HS-5 (cell line): ENCODE measurements at regions not wholly inside any gene's neighbourhood (a gene's known extent, or its start where the extent isn't known, plus 50 kb on each side); places are given as distances from the start of the nearest gene placed in this dataset.
"Not testable (repeated sequence)": the region's sequence is repeated elsewhere in the genome, so short reads cannot be mapped to it uniquely, and the experiment has no call there.

Source experiments
- DNase-seq: peaks from one replicate; pipeline ENCODE4 v3.0.0-alpha.2; 2012; ENCODE audit warnings: low read depth

DNA sequence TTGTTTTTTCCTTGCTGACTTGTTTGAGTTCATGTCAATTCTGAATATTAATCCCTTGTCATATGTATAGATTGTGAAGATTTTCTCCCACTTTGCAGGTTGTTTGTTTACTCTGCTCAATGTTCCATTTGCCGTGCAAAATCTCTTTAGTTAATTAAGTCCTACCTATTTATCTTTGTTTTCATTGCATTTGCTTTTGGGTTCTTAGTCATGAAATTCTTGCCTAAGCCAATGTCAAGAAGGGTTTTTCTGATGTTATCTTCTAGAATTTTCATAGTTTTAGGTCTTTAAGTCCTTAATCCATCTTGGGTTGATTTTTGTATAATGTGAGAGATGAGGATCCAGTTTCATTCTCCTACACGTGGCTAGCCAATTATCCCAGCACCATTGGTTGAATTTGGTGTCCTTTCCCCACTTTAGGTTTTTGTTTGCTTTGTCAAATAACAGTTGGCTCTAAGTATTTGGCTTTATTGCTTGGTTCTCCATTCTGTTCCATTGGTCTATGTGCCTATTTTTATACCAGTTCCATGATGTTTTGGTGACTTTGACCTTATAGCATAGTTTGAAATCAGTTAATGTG is 163.1 kb upstream of the PGR start:
- no peak for DNase-seq

GRCh38 chr11:101291279-101291678 is 161.7 kb upstream of the PGR start:
- DNase-seq: no peak

GRCh38 chr11:101288392-101288791 is 158.8 kb upstream of the PGR start:
- no peak for DNase-seq

DNA sequence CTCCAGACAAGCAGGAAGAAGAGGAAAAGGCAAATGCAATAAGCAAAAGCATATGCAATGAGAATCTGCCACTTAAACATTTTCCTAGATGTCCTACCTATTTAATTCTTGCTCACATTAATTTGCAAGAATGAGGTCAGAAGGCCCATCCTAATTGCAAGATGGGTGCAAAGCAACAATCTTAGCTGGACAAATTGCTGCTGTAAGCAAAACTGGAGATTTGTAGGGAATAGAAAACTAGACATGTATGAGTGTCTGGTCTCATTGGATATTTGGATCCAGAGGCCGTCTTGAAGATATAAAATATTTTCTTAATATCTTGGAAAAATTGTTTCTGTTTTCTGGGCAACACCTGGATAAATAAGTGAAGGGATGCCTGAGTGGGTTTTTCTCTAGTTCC is 150.1 kb upstream of the PGR start:
- no peak for DNase-seq

DNA sequence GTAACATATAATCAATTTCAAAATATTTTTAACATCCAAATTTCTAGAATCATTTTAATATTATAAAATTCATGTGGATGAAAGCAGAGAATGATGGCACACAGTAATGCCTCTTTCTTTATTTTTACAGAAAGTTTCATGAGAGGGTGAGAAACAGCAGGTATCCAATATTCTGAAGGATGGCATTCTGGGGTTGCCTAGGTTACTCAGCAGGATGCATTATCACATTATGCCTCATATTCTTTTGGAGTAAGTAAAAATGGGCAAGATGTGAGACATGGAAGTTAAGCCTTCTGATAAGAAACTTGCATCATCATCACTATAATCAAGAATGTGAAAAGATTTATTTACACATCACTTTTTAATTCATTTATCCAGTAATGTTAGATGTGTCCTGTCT is 148.7 kb upstream of the PGR start:
- DNase-seq: no peak

DNA sequence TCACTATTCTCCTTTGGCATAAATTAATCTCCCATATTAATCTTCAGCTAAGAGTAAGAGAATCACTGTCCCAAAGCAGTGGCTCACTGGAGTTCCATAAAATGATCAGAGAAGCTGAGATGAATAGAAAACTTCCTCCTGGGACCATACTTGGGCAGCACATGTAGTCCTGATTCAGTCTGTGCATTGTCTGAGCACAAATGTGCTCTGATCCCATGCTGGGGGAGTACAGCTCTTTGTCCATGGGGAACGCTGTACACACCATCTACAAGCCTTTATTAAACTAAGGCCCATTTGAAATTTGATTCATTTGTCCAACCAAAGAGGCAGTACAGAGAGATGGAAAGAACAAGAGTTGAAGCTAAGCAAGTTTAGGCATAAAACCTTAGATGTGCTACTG is 147.4 kb upstream of the PGR start:
- DNase-seq: no peak

GRCh38 chr11:101269990-101270660 is 140.5 kb upstream of the PGR start:
- no peak for DNase-seq

DNA sequence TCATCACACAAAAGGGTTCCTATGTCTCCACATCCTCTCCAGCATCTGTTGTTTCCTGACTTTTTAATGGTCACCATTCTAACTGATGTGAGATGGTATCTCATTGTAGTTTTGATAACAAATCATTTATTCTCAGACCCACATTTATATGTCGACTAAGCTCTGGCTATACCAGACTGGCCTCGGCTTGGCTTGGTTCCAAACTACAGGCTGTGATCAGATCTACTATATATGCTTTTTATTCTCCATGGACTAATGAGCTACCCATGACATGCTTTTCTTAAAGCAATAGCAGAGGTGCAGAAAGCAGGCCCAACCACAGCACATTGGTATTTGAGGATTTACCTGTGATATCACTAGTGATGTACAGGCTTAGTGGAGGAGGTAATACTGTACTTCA is 139.8 kb upstream of the PGR start:
- DNase-seq: no peak

DNA sequence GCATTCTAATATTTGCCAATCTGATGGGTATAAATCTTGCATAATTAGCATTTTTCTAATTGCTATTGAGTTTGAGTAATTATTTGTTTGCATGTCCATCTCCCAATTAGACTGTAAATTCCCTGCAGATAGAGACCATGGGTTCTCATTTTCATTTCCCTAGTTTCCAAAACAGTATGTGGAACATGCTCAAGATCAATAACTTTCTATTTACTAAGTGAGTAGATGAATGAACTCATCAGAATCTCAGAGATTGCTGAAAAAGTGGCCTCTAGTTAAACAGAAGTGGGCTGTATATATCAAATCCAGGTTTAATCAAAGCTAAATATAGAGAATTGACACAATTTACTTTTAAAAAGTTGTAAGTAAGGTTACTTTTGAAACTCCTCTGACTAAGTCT is 138.0 kb upstream of the PGR start:
- DNase-seq: no peak

DNA sequence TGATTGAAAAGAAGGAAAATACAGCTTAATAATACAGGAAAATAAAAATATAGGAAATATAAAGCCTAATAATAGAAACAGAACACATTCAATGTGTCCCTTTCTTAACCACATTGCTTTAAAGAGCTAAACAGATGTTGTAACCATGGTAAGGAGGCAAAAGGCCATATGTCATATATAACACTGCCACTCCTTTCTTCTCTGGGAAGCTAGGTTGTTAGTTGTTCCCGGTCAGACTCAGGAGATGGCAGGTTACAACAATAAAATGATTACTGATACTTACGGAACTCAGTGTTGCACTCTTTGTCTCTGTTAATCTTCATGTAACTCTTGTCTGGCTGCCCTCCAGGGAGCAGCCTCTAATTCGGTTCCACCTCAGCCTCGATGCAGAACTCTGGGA is 134.7 kb upstream of the PGR start:
- no peak for DNase-seq

DNA sequence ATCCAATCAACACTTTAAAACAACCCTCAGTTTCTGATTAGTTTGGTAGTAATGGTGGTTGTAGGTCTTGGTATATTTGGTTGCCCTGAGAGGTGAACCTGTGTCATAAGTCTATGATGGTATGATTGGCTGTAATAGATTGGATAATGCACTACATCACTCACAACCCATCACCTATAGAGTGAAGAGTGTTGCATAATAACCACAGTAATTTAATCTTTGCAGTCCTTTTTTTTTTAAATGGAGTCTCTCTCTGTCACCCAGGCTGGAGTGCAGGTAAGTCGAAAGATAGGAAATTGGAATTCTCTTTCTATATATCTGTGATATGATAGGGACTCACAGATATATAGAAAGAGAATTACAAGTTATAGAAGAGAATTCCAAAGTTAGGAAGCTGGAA is 133.4 kb upstream of the PGR start:
- DNase-seq: no peak

- DNase-seq: no peak
Measured at GRCh38 chr11:101262258-101262657, 132.6 kb upstream of the PGR start.

GRCh38 chr11:101255036-101255435 is 125.4 kb upstream of the PGR start:
- DNase-seq: no peak

- DNase-seq: no peak
Measured at GRCh38 chr11:101254037-101254436, 124.4 kb upstream of the PGR start.

- not testable (repeated sequence) for DNase-seq
Measured at GRCh38 chr11:101245635-101246034, 116.0 kb upstream of the PGR start.

DNA sequence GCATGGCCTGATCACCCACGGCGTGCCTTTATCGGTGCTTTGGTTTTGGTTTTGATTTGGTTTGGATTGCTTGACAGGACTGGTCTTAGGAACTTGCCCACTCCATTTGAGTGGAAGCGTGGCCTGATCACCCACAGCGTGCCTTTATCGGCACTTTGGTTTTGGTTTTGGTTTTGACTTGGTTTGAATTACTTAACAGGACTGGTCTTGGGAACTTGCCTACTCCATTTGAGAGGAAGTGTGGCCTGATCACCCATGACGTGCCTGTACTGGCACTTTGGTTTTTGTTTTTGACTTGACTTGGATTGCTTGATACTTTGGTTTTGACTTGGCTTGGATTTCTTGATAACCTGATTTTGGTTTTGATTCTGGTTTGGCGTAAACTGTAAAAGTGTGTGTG is 115.5 kb upstream of the PGR start:
- DNase-seq: not testable (repeated sequence)

DNA sequence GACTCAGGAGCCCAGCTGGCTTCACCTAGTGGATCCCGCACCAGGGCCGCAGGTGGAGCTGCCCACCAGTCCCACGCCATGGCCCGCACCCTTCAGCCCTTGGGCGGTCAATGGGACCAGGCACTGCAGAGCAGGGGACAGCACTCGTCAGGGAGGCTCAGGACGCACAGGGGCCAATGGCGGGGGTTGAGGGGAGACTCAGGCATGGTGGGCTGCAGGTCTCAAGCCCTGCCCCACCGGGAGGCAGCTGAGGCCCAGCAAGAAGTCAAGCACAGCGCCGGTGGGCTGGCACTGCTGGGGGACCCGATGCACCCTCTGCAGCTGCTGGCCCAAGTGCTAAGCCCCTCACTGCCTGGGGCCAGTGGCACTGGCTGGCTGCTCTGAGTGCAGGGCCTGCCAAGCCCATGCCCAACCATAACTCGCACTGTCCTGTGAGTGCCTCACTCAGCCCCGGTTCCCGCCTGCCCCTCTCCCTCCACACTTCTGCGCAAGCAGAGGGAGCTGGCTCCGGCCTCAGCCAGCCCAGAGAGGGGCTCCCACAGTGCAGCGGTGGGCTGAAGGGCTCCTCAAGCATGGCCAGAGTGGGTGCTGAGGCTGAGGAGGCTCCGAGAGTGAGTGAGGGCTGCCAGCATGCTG is 111.7 kb upstream of the PGR start:
- no peak for DNase-seq

- not testable (repeated sequence) for DNase-seq
Measured at GRCh38 chr11:101231207-101231834, 101.7 kb upstream of the PGR start.

GRCh38 chr11:101226617-101227016 is 97.0 kb upstream of the PGR start:
- no peak for DNase-seq

GRCh38 chr11:101224221-101224620 is 94.6 kb upstream of the PGR start:
- no peak for DNase-seq

- not testable (repeated sequence) for DNase-seq
Measured at GRCh38 chr11:101218091-101218490, 88.5 kb upstream of the PGR start.

- DNase-seq: not testable (repeated sequence)
Measured at GRCh38 chr11:101216091-101216490, 86.5 kb upstream of the PGR start.

- no peak for DNase-seq
Measured at GRCh38 chr11:101215069-101215468, 85.5 kb upstream of the PGR start.
